GM12891 (cell line): ENCODE measurements at regions not wholly inside any gene's neighbourhood (a gene's known extent, or its start where the extent isn't known, plus 50 kb on each side); places are given as distances from the start of the nearest gene placed in this dataset.

Experiments used
- DNase-seq: peaks from one replicate; pipeline ENCODE4 v3.0.0; 2011; ENCODE audit warnings: low spot score; ENCODE audit not compliant: insufficient read length
- FAIRE-seq: peaks from 2 replicates; lab custom pipeline; 2011; peaks lifted over from hg19 to GRCh38; lab: Jason Lieb, UNC
- PAX5 ChIP-seq: IDR thresholded peaks from 2 replicates; pipeline ENCODE4 v1.6.1; 2011; ENCODE audit warnings: low read length, moderate library complexity, mild to moderate bottlenecking; ENCODE audit not compliant: insufficient read depth, severe bottlenecking
- POLR2A ChIP-seq: IDR thresholded peaks from 2 replicates; pipeline ENCODE4 v1.6.1; 2011; ENCODE audit warnings: low read depth, low read length, control low read depth
- POLR2AphosphoS5 ChIP-seq: IDR thresholded peaks from 2 replicates; pipeline ENCODE4 v1.6.1; 2011; ENCODE audit warnings: low read depth, low read length, control low read depth
- POU2F2 ChIP-seq: IDR thresholded peaks from 2 replicates; pipeline ENCODE4 v1.6.1; 2011; ENCODE audit warnings: low read depth, mild to moderate bottlenecking, control low read depth, low read length, moderate library complexity
- SPI1 ChIP-seq: IDR thresholded peaks from 2 replicates; pipeline ENCODE4 v1.6.1; 2011; ENCODE audit warnings: low read depth, low read length, control low read depth
- TAF1 ChIP-seq: IDR thresholded peaks from 2 replicates; pipeline ENCODE4 v1.6.1; 2011; ENCODE audit warnings: low read depth, low read length, control low read depth

- no peak for FAIRE-seq
- no peak for DNase-seq
- TF ChIP-seq SPI1 (no peak), PAX5 (no peak), POLR2AphosphoS5 (no peak), POLR2A (no peak), POU2F2 (no peak), TAF1 (no peak)
Observed at GRCh38 chrX:117215683-117216082, 752.9 kb upstream of the CT83 start.

DNA sequence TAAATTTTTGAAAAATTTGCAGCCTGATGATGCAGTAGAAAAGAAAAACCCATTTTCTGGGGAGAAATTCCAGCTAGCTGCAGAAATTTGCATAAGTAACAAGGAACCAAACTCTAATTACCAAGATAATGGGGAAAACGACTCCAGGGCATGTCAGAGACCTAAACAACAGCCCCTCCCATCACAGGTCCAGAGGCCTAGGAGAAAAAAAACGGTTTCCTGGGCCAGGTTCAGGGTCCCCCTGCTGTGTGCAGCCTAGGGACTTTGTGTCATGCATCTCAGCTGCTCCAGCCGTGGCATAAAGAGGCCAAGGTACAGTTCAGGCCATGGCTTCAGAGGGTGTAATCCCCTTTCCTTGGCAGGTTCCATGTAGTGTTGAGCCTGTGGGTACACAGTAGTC, 733.7 kb upstream of the CT83 start:
- FAIRE-seq (no peak), DNase-seq (no peak)
- no peak for TF ChIP-seq POLR2A
- no peak for TF ChIP-seq POLR2AphosphoS5
- TF ChIP-seq TAF1, result no peak
- no peak for TF ChIP-seq POU2F2
- no peak for TF ChIP-seq SPI1
- TF ChIP-seq PAX5, result no peak

DNA sequence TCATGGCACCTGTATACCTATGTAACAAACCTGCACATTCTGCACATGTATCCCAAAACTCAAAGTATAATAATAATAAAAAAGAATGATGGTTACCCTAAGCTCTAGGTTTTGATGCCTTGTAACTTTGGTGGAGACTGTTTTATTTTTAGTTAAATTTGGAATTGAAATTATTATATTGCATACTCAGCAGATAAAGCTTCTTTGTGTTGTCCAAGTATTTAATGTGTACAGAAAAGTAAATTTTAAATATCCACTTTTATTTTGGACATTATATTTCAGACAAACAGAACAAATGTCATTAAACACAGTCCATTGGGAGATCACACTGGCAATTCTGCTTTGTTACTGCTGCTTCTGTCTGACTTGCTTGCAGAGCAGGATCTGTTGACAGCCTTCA, 684.5 kb upstream of the CT83 start:
- DNase-seq (no peak), FAIRE-seq (no peak)
- TF ChIP-seq POLR2AphosphoS5, result no peak
- TF ChIP-seq POLR2A, result no peak
- TF ChIP-seq PAX5, result no peak
- TF ChIP-seq POU2F2, result no peak
- no peak for TF ChIP-seq SPI1
- TF ChIP-seq TAF1, result no peak

GRCh38 chrX:117138070-117138469, 675.3 kb upstream of the CT83 start:
- no peak for TF ChIP-seq TAF1
- TF ChIP-seq POLR2A, result no peak
- no peak for TF ChIP-seq PAX5
- TF ChIP-seq POLR2AphosphoS5, result no peak
- no peak for TF ChIP-seq SPI1
- no peak for TF ChIP-seq POU2F2
- no peak for DNase-seq
- FAIRE-seq, result no peak

- FAIRE-seq (no peak), DNase-seq (no peak)
- TF ChIP-seq POU2F2, result no peak
- TF ChIP-seq POLR2A, result no peak
- TF ChIP-seq PAX5, result no peak
Observed at GRCh38 chrX:117134983-117135382, 672.2 kb upstream of the CT83 start.

DNA sequence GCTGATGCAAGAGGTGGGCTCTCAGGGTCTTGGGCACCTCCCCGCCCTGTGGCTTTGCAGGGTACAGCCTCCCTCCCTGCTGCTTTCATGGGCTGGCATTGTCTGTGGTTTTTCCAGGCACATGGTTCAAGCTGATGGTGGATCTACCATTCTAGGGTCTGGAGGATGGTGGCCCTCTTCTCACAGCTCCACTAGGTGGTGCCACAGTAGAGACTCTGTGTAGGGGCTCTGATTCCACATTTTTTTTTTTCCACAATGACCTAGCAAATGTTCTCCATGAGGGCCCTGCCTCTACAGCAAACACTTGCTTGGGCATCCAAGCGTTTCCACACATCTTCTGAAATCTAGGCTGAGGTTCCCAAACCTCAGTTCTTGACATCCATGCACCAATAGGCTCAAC, 657.9 kb upstream of the CT83 start:
- no peak for FAIRE-seq
- no peak for TF ChIP-seq TAF1
- TF ChIP-seq POLR2AphosphoS5, result no peak
- TF ChIP-seq POLR2A, result no peak
- TF ChIP-seq SPI1, result no peak
- TF ChIP-seq POU2F2, result no peak
- TF ChIP-seq PAX5, result no peak
- DNase-seq, result no peak

DNA sequence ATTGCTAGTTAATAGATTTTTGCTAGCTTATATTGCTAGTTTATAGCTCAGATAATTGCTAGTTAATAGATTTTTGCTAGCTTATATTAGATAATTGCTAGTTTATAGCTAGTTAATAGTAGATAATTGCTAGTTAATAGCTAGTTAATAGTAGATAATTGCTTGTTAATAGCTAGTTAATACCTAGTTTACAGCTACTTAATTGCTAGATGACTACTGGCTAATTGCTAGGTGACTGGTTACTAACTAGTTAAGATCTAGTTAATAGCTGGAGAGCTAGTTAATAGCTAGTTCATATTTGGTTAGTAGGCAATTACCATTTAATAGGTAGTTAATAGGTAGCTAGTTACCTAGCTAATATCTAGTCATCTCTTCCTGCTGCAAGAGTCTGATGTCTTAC, 633.8 kb upstream of the CT83 start:
- TF ChIP-seq POLR2AphosphoS5 (no peak), POU2F2 (no peak), SPI1 (no peak), TAF1 (no peak), PAX5 (no peak), POLR2A (no peak)
- no peak for DNase-seq
- FAIRE-seq, result no peak

- no peak for FAIRE-seq
- TF ChIP-seq POLR2A (no peak), SPI1 (no peak), POU2F2 (no peak), TAF1 (no peak), PAX5 (no peak), POLR2AphosphoS5 (no peak)
- no peak for DNase-seq
Observed at GRCh38 chrX:117095393-117095792, 632.6 kb upstream of the CT83 start.

- FAIRE-seq (no peak), DNase-seq (no peak)
- TF ChIP-seq PAX5 (no peak), POU2F2 (no peak), SPI1 (no peak)
Observed at GRCh38 chrX:117094149-117094548, 631.4 kb upstream of the CT83 start.

GRCh38 chrX:117093319-117093718, 630.5 kb upstream of the CT83 start:
- DNase-seq, result no peak
- no peak for TF ChIP-seq POLR2AphosphoS5
- TF ChIP-seq POLR2A, result no peak
- no peak for TF ChIP-seq PAX5
- TF ChIP-seq SPI1, result no peak
- TF ChIP-seq TAF1, result no peak
- no peak for TF ChIP-seq POU2F2
- peak; percentile 13 for FAIRE-seq
